HL-60 (cell line): ENCODE measurements at regions not wholly inside any gene's neighbourhood (a gene's known extent, or its start where the extent isn't known, plus 50 kb on each side); places are given as distances from the start of the nearest gene placed in this dataset.
"Not testable (repeated sequence)": the region's sequence is repeated elsewhere in the genome, so short reads cannot be mapped to it uniquely, and the experiment has no call there.

Source experiments
- GABPA ChIP-seq: IDR thresholded peaks from 2 replicates; pipeline ENCODE4 v1.6.1; 2012; ENCODE audit warnings: low read depth
- POLR2AphosphoS5 ChIP-seq: IDR thresholded peaks from 2 replicates; pipeline ENCODE4 v1.6.1; 2012; ENCODE audit warnings: low read depth
- TF ChIP-seq, protein P1 (sequence below): IDR thresholded peaks from one replicate; pipeline ENCODE4 v1.5.1; 2011; ENCODE audit warnings: low read length, control low read depth, inconsistent platforms; ENCODE audit not compliant: insufficient read depth
- TF ChIP-seq, protein P2 (sequence below): IDR thresholded peaks from 2 replicates; pipeline ENCODE4 v1.6.1; 2012; ENCODE audit warnings: low read depth; ENCODE audit not compliant: insufficient replicate concordance

DNA sequence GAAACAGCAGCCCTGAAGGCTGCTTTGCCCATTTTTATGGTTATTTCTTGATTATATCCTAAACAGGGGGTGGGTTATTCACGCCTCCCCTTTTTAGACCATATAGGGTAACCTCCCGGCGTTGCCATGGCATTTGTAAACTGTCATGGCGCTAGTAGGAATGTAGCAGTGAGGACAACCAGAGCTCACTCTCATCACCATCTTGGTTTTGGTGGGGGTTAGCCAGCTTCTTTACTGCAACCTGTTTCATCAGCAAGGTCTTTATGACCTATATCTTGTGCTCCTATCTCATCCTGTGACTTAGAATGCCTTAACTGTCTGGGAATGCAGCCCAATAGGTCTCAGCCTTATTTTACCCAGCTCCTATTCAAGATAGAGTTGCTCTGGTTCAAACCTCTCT lies 136.2 kb downstream of the DIRAS2 start:
- TF ChIP-seq, protein P1, sequence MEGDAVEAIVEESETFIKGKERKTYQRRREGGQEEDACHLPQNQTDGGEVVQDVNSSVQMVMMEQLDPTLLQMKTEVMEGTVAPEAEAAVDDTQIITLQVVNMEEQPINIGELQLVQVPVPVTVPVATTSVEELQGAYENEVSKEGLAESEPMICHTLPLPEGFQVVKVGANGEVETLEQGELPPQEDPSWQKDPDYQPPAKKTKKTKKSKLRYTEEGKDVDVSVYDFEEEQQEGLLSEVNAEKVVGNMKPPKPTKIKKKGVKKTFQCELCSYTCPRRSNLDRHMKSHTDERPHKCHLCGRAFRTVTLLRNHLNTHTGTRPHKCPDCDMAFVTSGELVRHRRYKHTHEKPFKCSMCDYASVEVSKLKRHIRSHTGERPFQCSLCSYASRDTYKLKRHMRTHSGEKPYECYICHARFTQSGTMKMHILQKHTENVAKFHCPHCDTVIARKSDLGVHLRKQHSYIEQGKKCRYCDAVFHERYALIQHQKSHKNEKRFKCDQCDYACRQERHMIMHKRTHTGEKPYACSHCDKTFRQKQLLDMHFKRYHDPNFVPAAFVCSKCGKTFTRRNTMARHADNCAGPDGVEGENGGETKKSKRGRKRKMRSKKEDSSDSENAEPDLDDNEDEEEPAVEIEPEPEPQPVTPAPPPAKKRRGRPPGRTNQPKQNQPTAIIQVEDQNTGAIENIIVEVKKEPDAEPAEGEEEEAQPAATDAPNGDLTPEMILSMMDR, result not testable (repeated sequence)
- TF ChIP-seq GABPA, POLR2AphosphoS5: not testable (repeated sequence)
- TF ChIP-seq, protein P2, sequence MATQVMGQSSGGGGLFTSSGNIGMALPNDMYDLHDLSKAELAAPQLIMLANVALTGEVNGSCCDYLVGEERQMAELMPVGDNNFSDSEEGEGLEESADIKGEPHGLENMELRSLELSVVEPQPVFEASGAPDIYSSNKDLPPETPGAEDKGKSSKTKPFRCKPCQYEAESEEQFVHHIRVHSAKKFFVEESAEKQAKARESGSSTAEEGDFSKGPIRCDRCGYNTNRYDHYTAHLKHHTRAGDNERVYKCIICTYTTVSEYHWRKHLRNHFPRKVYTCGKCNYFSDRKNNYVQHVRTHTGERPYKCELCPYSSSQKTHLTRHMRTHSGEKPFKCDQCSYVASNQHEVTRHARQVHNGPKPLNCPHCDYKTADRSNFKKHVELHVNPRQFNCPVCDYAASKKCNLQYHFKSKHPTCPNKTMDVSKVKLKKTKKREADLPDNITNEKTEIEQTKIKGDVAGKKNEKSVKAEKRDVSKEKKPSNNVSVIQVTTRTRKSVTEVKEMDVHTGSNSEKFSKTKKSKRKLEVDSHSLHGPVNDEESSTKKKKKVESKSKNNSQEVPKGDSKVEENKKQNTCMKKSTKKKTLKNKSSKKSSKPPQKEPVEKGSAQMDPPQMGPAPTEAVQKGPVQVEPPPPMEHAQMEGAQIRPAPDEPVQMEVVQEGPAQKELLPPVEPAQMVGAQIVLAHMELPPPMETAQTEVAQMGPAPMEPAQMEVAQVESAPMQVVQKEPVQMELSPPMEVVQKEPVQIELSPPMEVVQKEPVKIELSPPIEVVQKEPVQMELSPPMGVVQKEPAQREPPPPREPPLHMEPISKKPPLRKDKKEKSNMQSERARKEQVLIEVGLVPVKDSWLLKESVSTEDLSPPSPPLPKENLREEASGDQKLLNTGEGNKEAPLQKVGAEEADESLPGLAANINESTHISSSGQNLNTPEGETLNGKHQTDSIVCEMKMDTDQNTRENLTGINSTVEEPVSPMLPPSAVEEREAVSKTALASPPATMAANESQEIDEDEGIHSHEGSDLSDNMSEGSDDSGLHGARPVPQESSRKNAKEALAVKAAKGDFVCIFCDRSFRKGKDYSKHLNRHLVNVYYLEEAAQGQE, result not testable (repeated sequence)
